ENCODE measurements at regions not wholly inside any gene's neighbourhood (a gene's known extent, or its start where the extent isn't known, plus 50 kb on each side); places are given as distances from the start of the nearest gene placed in this dataset.

DNA sequence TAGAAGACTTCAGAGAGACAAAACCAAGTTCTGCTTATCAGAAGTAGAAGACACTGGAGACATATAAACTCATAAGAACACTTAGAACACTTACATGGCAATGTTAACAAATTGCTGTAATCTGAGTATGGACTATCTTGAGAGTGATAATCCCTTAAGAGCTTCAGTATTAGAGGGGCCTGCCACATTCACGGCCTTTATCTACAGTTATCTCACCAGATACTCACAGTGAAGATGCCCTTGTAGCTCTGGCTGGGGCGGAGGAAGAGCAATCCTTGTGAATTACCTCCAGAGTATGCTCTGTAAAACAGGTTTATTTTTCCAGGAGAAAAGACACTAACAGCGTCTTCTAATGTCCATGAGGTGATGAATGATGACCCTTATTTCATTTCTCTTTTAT lies 762.8 kb downstream of the FAM181B start:
- H3K4me1 ChIP-seq, result no peaks in the 10 kb centered on the region
- TF ChIP-seq POLR2AphosphoS5 (IDR thresholded peaks at IDR 0.05) (no peak), EP300 (IDR thresholded peaks at IDR 0.05) (no peak)
- no peaks in the 10 kb centered on the region for H3K9me3 ChIP-seq
- H3K27me3 ChIP-seq, result no peaks in the 10 kb centered on the region
- H3K36me3 ChIP-seq, result no peaks in the 10 kb centered on the region
- DNase-seq (no peak), ATAC-seq (ENCODE audit: low FRiP score in 2 of 2) (no peak)
- H3K4me3 ChIP-seq, result no peak overlapping the region
- H3K27ac ChIP-seq, result no peak overlapping the region
- 62 to 68% methylated on average over 3 of the region's 3 CpGs for WGBS, 2 donors

DNA sequence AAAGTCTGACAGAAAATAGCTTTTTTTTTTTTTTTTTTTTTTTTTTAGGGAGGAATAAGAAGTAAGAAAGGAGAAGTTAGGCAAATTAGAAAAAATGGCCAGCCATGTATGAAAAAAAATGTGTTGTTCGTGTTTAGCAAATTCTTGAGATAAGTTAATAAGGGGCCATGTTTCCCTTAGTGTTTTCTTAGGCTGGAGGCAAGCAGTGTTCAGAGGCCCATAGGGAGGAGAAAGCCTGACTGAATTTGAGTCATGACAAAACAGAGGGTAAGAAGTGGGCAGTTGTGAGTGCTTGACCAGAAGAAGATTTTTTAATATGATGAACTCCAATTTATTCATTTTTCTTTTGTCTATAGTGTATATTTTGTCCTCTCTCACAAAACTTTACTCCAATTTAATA lies 766.4 kb downstream of the FAM181B start:
- TF ChIP-seq, protein P1, sequence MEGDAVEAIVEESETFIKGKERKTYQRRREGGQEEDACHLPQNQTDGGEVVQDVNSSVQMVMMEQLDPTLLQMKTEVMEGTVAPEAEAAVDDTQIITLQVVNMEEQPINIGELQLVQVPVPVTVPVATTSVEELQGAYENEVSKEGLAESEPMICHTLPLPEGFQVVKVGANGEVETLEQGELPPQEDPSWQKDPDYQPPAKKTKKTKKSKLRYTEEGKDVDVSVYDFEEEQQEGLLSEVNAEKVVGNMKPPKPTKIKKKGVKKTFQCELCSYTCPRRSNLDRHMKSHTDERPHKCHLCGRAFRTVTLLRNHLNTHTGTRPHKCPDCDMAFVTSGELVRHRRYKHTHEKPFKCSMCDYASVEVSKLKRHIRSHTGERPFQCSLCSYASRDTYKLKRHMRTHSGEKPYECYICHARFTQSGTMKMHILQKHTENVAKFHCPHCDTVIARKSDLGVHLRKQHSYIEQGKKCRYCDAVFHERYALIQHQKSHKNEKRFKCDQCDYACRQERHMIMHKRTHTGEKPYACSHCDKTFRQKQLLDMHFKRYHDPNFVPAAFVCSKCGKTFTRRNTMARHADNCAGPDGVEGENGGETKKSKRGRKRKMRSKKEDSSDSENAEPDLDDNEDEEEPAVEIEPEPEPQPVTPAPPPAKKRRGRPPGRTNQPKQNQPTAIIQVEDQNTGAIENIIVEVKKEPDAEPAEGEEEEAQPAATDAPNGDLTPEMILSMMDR (IDR thresholded peaks at IDR 0.05), result no peak
- TF ChIP-seq EP300 (IDR thresholded peaks at IDR 0.05) (no peak), POLR2A (IDR thresholded peaks at IDR 0.05) (no peak), POLR2AphosphoS5 (IDR thresholded peaks at IDR 0.05) (no peak)
- H3K4me3 ChIP-seq, result no peak overlapping the region
- no peak for DNase-seq
- H3K36me3 ChIP-seq, result no peaks in the 10 kb centered on the region
- H3K4me1 ChIP-seq, result peaks cover 0 to 7% (median 0%) of the 10 kb centered on the region in 4 donors
- no peaks in the 10 kb centered on the region for H3K9me3 ChIP-seq
- ATAC-seq (ENCODE audit: low FRiP score in 2 of 2), result no peak
- WGBS, 2 donors, result 32 to 52% methylated on average over 1 of the region's 1 CpG
- no peak overlapping the region for H3K27ac ChIP-seq
- H3K27me3 ChIP-seq, result no peaks in the 10 kb centered on the region

DNA sequence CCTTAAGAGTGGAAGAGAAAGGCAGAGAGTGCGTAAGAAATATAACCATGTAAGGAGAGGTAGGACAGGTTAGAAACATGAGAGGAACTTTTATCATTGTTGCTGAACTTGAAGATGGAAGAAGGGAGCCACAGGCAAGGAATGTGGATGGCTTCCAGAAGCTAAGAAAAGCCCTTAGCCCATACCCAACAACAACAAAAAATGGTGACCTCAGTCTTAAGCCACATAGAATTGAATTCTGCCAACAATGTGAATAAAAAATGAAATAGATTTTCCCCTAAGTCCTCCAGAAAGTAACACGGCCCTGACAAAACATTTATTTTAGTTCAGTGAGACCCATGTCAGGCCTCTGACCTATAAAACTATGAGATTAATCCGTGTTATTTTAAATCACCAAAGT lies 767.3 kb downstream of the FAM181B start:
- WGBS, 2 donors, result 73 to 85% methylated on average over 3 of the region's 3 CpGs
- H3K9me3 ChIP-seq, result no peaks in the 10 kb centered on the region
- no peak overlapping the region for H3K4me3 ChIP-seq
- no peak overlapping the region for H3K27ac ChIP-seq
- DNase-seq (no peak), ATAC-seq (ENCODE audit: low FRiP score in 2 of 2) (no peak)
- H3K4me1 ChIP-seq, result peaks cover 0 to 7% (median 0%) of the 10 kb centered on the region in 4 donors
- no peaks in the 10 kb centered on the region for H3K27me3 ChIP-seq
- H3K36me3 ChIP-seq, result no peaks in the 10 kb centered on the region
- TF ChIP-seq, protein P1 (IDR thresholded peaks at IDR 0.05), result no peak
- TF ChIP-seq POLR2AphosphoS5 (IDR thresholded peaks at IDR 0.05), result no peak
- no peak for TF ChIP-seq POLR2A (IDR thresholded peaks at IDR 0.05)
- no peak for TF ChIP-seq EP300 (IDR thresholded peaks at IDR 0.05)

DNA sequence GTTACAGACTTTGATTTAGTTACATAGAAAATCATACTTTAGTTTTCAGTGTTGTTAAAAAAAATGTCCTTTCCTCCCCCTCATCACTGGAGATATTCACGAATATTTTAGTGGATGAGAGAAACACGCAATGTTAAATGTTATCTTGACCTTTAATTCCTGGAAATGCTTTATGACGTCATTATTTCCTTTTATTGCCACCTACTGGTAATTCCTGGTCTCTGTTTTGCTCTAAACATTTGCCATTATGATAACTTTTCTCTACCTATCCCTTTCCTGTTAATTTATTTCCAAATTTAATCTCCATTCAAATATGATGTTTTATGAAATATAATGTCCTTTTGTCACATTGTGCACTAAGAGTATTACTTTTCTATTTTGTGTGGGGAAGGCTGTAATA lies 770.6 kb downstream of the FAM181B start:
- ATAC-seq (ENCODE audit: low FRiP score in 2 of 2), result no peak
- Histone ChIP-seq H3K4me1 (peaks cover 0 to 7% (median 0%) of the 10 kb centered on the region in 4 donors), H3K4me3 (no peak overlapping the region), H3K36me3 (no peaks in the 10 kb centered on the region), H3K9me3 (no peaks in the 10 kb centered on the region), H3K27me3 (no peaks in the 10 kb centered on the region), H3K27ac (no peak overlapping the region)
- no peak for TF ChIP-seq POLR2AphosphoS5 (IDR thresholded peaks at IDR 0.05)
- TF ChIP-seq, protein P1 (IDR thresholded peaks at IDR 0.05), result peak in 1 of 6 experiments; percentile 17
- no peak for DNase-seq
- 10 to 13% methylated on average over 3 of the region's 3 CpGs for WGBS, 2 donors

DNA sequence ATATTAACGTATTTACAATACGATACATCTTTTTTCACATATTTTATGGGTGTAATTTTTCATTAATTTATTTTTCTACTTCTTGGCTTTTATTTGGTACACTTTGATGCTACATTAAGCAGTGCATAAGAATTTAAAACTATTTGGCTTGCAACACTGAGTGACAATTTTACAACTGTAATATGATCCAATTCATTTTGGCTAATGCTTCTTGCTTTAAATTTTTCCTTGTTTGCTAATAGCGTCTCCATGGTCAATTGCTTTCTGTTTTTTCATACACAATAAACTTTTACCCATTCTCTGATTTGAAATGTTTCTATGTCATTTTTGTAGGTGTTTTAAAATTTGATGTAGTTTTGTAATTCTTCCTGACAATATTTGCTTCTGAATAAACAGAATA lies 773.2 kb downstream of the FAM181B start:
- H3K4me1 ChIP-seq, result peaks cover 0 to 7% (median 0%) of the 10 kb centered on the region in 4 donors
- no peak overlapping the region for H3K4me3 ChIP-seq
- no peak overlapping the region for H3K27ac ChIP-seq
- H3K9me3 ChIP-seq, result no peaks in the 10 kb centered on the region
- WGBS, 2 donors, result 81 to 94% methylated on average over 3 of the region's 3 CpGs
- no peak for ATAC-seq (ENCODE audit: low FRiP score in 2 of 2)
- no peak for TF ChIP-seq EP300 (IDR thresholded peaks at IDR 0.05)
- no peak for TF ChIP-seq POLR2A (IDR thresholded peaks at IDR 0.05)
- TF ChIP-seq, protein P1 (IDR thresholded peaks at IDR 0.05), result no peak
- no peak for TF ChIP-seq POLR2AphosphoS5 (IDR thresholded peaks at IDR 0.05)
- H3K27me3 ChIP-seq, result no peaks in the 10 kb centered on the region
- H3K36me3 ChIP-seq, result no peaks in the 10 kb centered on the region
- no peak for DNase-seq
